SHP77 (cell line): ENCODE measurements at regions not wholly inside any gene's neighbourhood (a gene's known extent, or its start where the extent isn't known, plus 50 kb on each side); places are given as distances from the start of the nearest gene placed in this dataset.

ENCODE experiments used
- DNase-seq, 2 experiments: peaks; one replicate each; lab custom pipeline; 2025; lab: John Stamatoyannopoulos, UW

GRCh38 chr10:123455861-123456260 lies 210.3 kb upstream of the GPR26 start:
- no peak for DNase-seq

GRCh38 chr10:123458933-123459332 lies 207.2 kb upstream of the GPR26 start:
- no peak for DNase-seq

- no peak for DNase-seq
Observed at GRCh38 chr10:123459371-123460091, 206.6 kb upstream of the GPR26 start.

GRCh38 chr10:123462246-123462645 lies 203.9 kb upstream of the GPR26 start:
- DNase-seq = no peak

GRCh38 chr10:123462756-123463155 lies 203.4 kb upstream of the GPR26 start:
- DNase-seq = no peak

- DNase-seq = no peak
Observed at GRCh38 chr10:123463181-123463580, 203.0 kb upstream of the GPR26 start.

GRCh38 chr10:123463698-123464097 lies 202.5 kb upstream of the GPR26 start:
- no peak for DNase-seq

GRCh38 chr10:123464430-123465323 lies 201.5 kb upstream of the GPR26 start:
- no peak for DNase-seq

GRCh38 chr10:123470336-123470921 lies 195.7 kb upstream of the GPR26 start:
- DNase-seq = no peak

- DNase-seq = no peak
Observed at GRCh38 chr10:123471811-123472210, 194.3 kb upstream of the GPR26 start.

GRCh38 chr10:123472606-123473005 lies 193.5 kb upstream of the GPR26 start:
- DNase-seq = no peak

- no peak for DNase-seq
Observed at GRCh38 chr10:123474700-123475099, 191.5 kb upstream of the GPR26 start.

- no peak for DNase-seq
Observed at GRCh38 chr10:123475466-123475865, 190.7 kb upstream of the GPR26 start.

GRCh38 chr10:123478116-123478515 lies 188.0 kb upstream of the GPR26 start:
- DNase-seq = no peak

GRCh38 chr10:123479640-123480039 lies 186.5 kb upstream of the GPR26 start:
- no peak for DNase-seq

GRCh38 chr10:123480344-123480743 lies 185.8 kb upstream of the GPR26 start:
- no peak for DNase-seq

GRCh38 chr10:123480845-123481244 lies 185.3 kb upstream of the GPR26 start:
- DNase-seq = no peak

- no peak for DNase-seq
Observed at GRCh38 chr10:123484722-123485121, 181.4 kb upstream of the GPR26 start.

GRCh38 chr10:123485341-123485960 lies 180.7 kb upstream of the GPR26 start:
- no peak for DNase-seq

GRCh38 chr10:123488436-123488835 lies 177.7 kb upstream of the GPR26 start:
- DNase-seq = no peak

- no peak for DNase-seq
Observed at GRCh38 chr10:123491364-123491763, 174.8 kb upstream of the GPR26 start.

- no peak for DNase-seq
Observed at GRCh38 chr10:123492016-123492415, 174.1 kb upstream of the GPR26 start.
